SKM-1 (cell line): ENCODE measurements at regions not wholly inside any gene's neighbourhood (a gene's known extent, or its start where the extent isn't known, plus 50 kb on each side); places are given as distances from the start of the nearest gene placed in this dataset.
"Not testable (repeated sequence)": the region's sequence is repeated elsewhere in the genome, so short reads cannot be mapped to it uniquely, and the experiment has no call there.

Experiments
- DNase-seq: peaks from one replicate; lab custom pipeline; 2025; ENCODE audit not compliant: unreplicated experiment; lab: John Stamatoyannopoulos, UW

DNA sequence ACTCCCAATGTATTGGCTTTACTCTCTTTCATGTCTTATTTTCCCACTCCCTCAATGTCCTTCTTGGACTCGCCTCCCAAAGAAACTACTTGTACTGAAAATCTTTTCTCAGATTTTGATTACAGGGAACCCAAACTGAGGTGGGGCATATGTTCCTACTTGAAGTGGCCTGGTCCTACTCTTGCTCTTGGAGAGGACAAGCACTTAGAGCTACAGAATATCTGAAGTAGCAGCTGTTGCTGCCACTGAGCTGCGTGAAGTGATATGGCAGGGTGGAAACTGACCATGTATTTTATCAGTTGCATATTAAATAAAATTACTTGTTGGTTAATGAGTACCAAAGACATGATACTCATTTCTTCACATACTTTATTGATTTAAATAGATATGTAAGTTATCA is 129.5 kb downstream of the TSEN15 start:
- DNase-seq, result no peak

DNA sequence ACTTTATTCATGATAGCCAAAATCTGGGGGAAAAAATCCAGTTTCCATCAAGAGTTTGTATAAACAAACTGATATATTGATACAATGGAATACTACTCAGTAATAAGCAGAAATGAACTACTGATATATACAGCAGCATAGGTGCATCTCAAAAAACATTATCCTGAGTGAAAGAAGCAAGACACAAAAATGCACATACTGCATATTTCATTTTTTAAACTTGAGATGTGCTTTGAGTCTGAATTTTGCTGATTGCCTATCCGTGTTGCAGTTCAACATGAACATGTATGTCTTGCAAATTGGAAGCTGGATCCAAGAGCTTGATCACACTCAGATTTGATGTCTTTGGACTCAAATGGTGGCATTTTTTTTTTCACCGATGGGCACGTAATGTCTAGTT is 132.4 kb downstream of the TSEN15 start:
- DNase-seq, result no peak

DNA sequence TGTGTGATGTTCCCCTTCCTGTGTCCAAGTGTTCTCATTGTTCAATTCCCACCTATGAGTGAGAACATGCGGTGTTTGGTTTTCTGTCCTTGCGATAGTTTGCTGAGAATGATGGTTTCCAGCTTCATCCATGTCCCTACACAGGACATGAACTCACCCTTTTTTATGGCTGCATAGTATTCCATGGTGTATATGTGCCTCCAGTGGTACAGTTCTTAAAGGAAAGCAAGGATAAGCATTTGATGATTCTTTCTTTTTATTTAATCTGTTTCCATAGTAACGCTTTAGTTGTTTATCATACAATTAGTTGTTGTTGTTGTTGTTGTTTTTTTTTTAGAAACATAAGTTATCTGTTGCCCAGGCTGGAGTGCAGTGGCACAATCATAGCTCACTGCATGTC is 133.1 kb downstream of the TSEN15 start:
- DNase-seq, result not testable (repeated sequence)

DNA sequence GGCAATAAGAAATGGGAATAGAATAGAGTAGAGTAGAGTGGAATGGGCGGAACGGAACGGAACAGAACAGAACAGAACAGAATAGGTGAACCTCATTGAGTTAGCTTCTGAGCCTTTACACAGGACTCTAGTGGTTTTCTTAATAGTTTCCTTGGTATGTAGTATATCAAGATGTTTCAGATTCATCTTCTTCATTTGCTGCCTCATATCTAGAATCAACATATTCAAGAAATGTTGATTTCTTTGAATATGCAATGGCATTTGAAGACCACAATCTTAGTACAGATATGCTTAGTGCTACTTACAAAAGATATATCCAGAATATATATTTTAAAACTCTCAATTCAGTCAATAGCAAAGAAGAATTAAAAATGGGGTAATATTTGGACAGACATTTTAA is 133.8 kb downstream of the TSEN15 start:
- DNase-seq, result no peak

DNA sequence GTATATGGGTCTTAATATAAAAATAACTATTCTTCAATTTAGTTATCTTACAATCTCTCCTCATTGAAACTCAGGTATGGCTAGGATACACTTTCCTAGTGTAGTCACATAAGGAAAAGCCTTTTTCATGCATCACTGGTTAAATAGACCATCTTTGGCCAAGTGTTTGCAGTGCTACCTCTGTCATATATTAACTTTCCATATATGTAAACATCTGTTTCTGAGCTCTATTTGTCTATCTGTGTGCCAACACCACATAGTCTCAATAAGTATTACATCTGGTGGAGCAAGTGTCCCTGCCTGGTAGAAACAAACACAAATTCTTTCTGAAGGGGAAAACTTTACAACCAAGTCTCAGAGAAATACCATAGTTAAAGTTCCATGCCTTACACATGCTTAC is 134.6 kb downstream of the TSEN15 start:
- no peak for DNase-seq

DNA sequence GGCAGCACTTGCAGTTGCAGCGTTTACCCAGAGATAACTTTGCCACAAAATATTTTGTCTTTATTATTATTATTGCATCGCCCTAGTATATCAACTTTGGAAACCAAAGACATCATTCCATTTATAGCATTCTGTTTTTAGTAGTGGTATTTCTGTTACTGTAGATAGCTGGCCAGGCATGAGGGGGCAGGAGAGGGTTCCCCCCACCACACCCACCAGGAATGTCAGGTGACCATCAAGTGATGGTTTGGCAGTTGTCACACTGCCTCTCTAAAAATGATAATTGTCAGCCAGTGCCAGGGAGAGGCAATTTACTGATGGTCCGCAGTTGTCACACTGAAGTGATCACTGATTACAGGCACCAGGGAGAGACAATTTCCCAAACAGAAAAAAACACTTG is 135.6 kb downstream of the TSEN15 start:
- no peak for DNase-seq

DNA sequence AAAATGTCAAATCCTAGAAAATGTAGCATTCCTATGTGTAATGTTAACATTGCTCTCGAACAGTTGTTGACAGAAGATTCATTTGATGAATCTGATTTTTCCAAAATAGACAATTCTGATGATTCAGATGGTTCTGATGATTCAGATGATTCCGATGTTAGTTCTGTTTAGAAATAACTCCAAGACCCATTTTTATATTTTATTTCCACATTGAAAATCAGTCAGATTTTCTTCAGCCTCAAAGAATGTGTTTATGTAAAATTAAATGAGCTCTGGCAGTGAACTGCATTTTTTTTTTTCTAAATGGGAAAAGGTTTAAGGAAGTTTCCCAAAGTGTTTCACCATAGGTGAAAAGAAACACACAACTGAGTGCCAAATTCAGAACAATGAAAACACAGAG is 136.5 kb downstream of the TSEN15 start:
- DNase-seq, result no peak

DNA sequence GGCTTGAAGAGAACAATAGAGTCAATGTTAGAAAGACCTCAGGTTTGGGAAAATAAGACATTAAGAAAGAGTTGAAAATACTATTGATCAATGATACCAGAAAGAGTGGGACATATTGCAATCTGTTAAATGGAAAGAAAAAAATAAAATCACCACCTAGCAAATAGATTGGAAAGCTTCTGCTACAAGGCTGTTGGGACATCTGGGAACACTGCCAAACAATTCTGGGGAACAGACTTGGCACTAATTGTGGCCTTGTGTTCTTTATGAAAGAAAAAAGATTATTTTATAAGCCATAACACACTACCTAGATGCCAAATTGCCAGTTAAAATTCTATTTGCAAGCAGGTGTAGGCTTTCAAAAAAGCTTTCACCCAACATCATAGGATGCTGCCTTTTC is 137.8 kb downstream of the TSEN15 start:
- DNase-seq, result no peak

DNA sequence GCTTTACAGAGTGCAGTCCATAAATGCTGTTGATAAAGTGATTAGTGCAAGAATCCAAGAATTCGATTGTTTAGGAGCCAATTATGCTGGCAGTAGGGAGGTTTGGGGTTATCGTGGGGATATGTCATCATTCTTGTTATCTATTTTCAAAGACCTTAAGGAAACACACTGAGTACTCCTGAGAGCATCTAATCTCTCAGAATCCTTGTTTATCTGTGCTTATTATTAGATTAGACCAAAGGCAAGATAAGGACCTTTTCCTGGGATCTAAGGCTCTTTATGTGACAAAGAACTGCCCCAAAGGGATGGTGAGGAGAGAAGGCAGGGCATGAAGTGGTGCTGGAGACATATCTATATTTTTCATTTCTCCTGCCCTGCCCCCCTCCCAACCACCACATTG is 139.1 kb downstream of the TSEN15 start:
- no peak for DNase-seq

DNA sequence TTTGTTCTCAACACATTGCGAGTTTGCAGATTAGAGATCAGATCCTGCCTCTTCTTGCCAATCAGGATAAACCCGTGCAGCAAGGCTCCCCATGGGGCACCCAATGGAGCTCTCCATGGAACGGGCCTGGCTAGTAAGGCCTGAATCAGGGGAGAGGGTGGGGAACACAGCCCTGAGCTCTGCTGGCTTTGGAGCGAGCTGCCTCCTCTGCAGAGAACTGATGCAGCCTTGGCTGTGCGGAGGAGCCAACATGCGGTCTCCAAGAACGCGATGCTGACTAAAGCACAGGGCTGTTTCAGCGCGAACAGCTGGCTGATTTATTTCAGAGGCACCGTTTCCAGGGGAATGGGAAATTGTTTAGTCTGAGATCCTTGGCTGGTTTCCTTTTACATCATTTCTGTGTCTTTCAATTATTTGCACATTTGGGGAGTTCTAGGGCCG is 139.7 kb downstream of the TSEN15 start:
- DNase-seq, result no peak

DNA sequence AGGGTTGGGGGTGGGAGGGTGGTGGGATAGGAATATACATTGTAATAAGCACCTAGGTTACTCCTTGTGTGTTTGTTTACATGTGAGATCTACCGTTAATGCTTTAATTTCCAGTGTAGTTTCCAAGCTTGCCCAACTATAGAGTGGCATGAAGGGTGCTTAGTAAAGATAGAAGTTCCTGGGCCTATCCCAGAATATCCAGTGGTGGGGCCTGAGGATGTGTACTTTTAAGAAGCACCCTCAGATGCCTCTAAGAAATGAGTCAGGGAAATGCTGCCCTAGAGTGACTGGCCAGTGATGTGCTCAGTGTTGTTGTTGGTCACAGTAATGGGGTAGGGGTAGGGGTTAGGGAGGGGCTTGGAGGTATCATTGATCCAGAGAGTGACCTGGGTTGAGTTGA is 141.3 kb downstream of the TSEN15 start:
- DNase-seq, result no peak

DNA sequence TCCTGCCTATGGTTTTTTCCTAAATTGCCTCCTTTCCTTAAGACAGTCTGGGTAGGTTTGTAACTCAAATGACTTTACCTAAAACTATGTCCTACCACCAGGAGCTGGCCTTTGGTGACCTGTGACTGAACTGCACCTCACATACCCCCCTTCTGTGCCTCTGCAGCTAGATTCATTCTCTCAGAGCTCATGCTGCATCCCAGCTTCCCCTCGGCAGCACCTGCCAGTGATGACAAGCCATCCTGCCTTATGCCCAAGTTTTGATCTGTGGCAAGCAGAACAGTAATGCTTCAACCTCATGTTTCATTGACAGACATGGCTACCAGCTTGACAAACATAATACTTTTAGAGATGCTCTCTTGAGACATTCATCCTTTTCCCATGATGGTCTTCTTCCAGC is 141.9 kb downstream of the TSEN15 start:
- DNase-seq, result no peak

DNA sequence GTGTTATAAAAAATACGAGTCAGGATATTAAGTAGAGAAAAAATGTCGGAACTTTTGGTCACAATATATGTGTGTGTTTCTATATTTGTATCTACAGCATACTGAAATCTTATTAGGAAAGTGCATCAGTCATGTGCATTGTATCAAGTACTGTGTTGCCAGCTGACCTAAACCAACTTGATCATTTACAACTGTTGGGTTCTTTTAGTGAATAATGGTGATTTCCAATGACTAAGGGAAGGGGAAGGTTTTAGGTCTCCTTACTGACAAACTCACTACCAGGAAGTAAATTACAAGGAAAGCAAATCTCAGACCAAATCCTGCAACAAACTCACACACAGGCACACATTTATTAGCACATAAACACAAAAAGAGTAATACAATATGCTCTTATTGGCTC is 142.7 kb downstream of the TSEN15 start:
- no peak for DNase-seq

DNA sequence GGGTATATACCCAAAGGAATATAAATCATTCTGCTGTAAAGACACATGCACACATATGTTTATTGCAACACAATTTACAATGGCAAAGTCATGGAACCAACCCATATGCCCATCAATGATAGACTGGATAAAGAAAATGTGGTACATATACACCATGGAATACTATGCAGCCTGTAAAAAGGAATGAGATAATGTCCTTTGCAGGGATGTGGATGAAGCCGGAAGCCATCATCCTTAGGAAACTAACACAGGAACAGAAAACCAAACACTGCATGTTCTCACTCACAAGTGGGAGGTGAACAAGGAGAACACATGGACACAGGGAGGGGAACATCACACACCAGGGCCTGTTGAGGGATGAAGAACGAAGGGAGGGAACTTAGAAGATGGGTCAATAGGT is 144.2 kb downstream of the TSEN15 start:
- DNase-seq, result not testable (repeated sequence)

DNA sequence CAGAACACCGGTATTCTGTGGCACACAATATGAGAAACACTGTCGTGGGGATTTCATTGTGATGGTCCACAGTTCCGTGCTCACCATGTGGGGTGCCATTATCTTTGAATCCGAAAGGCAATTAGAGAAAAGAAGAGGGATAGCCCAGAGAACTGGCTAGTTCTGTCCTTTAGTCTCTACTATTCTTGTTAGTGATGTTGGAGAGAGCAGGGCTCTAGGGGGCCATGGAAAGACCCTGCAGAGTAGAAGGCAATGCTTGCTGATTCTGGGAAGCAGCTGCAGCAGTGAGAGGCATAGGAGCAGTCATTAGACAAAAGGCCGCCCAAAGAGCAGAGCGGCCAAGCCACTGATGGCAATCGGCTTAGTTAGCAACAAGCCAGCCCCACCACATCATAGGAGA is 146.3 kb downstream of the TSEN15 start:
- no peak for DNase-seq

DNA sequence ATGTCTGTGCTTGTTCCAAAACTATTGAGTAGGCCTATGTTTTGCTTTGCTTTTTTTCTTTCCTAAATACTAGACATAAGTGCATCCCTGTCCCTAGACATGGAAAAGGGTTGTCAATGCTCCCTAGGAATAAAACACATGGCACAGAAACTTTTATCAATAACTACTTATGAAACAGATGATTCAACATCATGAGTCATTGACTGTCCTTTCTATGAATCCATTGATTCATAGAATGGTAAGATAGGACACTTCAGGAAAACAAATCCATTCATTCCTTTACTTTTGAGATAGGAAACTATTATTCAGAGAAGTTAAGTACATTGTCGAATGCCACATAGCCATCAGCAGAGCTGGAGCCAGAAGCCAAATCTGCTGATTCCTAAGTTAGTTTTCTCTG is 147.5 kb downstream of the TSEN15 start:
- no peak for DNase-seq

DNA sequence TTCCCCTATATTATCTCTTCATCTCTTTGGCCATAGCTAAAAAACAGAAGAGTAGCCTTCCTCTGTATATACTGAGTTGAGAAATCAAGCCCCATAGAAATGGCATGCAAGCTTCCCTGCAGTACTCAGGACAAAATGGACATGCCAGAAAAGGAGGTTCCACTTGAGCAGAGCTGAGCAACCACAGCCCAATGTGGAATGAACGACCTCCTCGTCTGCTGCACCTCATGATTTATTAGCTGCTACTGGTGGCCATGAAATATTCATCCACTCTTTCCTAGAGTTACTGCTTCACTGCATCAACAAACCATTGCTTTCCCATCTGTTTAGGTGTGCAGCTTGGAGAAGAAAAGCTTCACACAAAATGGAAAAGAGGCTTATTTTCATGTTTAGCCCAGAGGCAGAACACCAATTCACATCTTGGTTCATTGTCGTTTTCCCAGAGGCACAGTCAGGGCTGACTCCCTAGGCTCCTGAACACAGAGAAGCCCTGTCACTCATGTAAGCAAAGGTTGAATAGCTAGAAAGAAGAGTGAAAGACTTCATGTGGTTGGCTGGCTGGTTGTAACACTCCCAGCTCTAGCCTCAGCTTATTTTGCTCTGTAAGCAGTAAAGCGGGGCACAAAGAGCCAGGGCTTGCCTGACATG is 148.0 kb downstream of the TSEN15 start:
- no peak for DNase-seq

DNA sequence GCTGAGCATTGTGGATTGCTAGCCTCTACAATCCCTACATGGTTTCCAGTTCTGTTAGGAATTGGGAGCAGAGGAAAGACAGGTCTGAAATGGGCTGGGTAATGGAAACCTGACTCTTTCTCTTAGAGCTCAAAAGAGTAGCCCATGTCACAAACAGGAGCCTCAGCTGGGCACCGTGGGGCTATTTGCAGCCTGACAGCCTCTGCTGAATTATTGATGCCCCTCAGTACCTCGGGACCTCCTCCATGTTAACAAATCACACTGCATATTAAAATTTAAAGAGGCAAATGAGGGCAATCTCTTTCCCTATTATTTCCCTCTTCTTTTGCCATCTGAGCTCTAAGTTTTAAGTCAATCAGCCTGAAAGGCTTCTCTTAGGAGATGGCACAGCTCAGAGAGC is 157.1 kb downstream of the TSEN15 start:
- DNase-seq, result no peak

DNA sequence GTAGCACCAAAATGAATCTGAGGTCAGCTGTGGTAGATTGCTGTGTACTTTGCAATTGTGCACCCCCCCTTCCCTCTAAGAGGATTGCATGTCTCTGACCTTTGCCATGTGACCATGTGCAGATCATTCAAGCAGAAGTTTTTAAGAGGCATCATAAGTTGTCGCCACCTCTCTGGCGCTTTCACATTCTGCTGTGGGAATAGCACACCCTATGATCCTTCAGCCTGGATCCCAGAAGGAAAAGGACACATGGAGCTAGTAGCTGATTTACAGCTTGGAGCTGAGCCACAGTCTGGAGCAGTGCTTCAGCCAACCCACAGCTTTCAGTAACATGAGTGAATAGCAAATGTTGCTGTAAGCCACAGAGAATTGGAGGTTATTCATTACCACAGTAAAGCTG is 158.5 kb downstream of the TSEN15 start:
- DNase-seq, result no peak

DNA sequence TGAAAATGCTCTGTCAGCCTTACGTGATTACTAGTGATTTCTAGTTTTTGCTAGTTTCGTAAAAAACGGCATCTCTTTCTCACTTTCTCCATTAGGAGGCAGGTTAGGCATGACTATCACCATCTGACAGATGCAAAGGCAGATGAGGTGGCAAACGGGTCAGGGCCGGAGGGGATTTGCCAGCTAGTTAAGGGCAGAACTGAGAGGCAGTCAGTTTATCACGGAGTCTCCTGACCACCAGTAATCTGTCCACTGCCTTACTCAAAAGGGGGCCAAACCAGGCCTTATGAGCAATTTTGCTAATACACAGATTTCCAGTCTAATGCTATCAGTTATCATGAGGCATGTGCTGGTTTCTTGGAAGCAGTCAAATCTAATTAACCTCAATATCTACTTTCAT is 159.3 kb downstream of the TSEN15 start:
- no peak for DNase-seq

DNA sequence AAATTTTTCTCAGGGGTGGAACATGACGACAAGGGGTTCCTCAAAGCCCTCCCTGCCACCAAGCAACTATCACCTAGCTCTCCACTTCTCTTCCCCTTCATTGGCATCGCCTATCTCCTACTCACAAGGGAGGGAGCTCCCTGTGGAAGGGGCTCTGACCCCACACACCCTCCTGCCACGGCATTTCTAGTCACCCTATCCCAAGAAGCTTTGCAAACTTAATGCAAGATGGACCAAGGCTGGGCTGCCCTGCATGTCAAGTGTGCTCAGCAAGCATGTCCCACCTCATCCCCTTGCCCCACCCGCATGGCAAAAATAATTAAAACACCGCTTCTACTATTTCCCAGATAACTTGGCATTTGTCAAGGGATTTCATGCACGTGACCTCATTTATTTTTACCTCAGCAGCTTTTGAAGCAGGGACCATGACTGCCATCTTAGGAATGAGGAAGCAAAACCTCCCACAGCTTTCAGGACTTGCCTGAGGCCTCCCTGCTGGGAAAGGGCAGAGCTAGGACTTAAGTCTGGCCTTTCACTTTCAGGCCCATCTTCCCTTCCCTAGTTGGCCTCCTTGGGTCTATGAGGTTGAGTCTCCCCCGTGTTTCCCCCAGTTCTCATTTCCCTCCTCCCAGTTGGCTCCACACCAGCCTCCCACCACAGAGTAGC is 161.3 kb downstream of the TSEN15 start:
- DNase-seq, result peak; percentile 28

DNA sequence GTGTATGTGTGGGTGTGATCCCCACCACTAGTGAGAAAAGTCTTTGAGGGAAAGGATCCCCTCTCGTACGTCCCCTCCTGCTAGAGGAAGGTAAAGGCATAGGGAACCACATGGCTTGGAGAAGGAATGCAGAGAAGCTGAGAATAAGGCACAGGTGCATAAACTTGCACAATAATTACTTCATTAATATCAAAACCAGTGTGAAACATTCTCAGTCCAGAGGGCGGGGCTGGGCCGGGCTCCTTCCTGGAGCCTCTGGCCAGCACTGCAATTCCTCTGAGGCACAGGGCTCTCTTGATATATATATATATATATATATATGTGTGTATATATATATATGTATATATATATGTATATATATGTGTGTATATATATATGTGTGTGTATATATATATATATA is 162.6 kb downstream of the TSEN15 start:
- no peak for DNase-seq

DNA sequence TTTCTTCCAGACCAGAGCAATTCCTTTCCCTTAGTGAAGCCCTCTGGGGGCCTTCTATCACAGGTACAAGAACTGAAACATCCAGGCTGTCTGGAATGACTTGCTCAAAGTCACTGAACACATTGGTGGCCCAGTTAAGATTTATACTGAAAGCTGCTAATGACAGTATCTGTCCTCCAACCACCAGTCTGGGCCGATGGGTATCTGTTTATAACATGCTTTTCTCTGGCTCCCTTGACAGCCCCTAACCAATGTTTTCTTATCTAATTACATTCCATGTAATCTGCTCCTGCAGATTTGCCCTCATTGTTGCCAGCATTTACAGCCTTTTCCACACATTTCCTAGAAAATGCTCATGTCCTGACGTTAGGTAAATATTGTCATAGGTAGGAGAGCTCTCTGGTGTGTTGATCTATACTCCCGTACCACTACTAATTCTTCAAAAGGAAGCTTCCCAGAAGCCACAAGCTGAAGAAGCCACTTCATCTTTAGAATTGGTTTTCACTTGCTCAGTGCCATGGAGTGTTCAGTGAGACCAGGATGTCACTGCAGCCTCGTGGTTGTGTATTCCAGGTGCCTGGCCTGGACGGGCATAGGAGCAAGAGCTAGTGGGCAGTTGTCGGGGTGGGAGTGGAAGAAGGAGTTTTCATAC is 163.9 kb downstream of the TSEN15 start:
- no peak for DNase-seq
